ENCODE measurements at regions not wholly inside any gene's neighbourhood (a gene's known extent, or its start where the extent isn't known, plus 50 kb on each side); places are given as distances from the start of the nearest gene placed in this dataset.

GRCh38 chr13:111483621-111483987 lies 163.2 kb downstream of the TEX29 start:
- no peaks in the 10 kb centered on the region for H3K4me1 Mint-ChIP-seq
- CTCF ChIA-PET, result no interaction called here
- H3K36me3 Mint-ChIP-seq (ENCODE audit: low read depth), result no peaks in the 10 kb centered on the region

GRCh38 chr13:111484141-111484925 lies 163.9 kb downstream of the TEX29 start:
- ATAC-seq (ENCODE audit: low read depth) (no peak), DNase-seq (no peak)
- intact Hi-C loops (cut with micrococcal nuclease), result no loop called here
- H3K4me1 Mint-ChIP-seq, result no peaks in the 10 kb centered on the region
- no peaks in the 10 kb centered on the region for H3K36me3 Mint-ChIP-seq (ENCODE audit: low read depth)
- H3K27ac Mint-ChIP-seq, result no peak overlapping the region
- H3K9me3 Mint-ChIP-seq, result peaks cover 8% of the 10 kb centered on the region
- no peaks in the 10 kb centered on the region for H3K27me3 Mint-ChIP-seq
- TF ChIP-seq, protein P1, sequence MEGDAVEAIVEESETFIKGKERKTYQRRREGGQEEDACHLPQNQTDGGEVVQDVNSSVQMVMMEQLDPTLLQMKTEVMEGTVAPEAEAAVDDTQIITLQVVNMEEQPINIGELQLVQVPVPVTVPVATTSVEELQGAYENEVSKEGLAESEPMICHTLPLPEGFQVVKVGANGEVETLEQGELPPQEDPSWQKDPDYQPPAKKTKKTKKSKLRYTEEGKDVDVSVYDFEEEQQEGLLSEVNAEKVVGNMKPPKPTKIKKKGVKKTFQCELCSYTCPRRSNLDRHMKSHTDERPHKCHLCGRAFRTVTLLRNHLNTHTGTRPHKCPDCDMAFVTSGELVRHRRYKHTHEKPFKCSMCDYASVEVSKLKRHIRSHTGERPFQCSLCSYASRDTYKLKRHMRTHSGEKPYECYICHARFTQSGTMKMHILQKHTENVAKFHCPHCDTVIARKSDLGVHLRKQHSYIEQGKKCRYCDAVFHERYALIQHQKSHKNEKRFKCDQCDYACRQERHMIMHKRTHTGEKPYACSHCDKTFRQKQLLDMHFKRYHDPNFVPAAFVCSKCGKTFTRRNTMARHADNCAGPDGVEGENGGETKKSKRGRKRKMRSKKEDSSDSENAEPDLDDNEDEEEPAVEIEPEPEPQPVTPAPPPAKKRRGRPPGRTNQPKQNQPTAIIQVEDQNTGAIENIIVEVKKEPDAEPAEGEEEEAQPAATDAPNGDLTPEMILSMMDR (IDR thresholded peaks at IDR 0.05), result no peak
- H3K4me3 Mint-ChIP-seq, result no peak overlapping the region
- POLR2A ChIA-PET, result no interaction called here
- CTCF ChIA-PET, result no interaction called here

More at GRCh38 chr13:111483621-111483987, 163.2 kb downstream of the TEX29 start:
- intact Hi-C loops (cut with micrococcal nuclease), result no loop called here
- no peaks in the 10 kb centered on the region for H3K27me3 Mint-ChIP-seq
- TF ChIP-seq, protein P1 (IDR thresholded peaks at IDR 0.05), result no peak
- no peak overlapping the region for H3K4me3 Mint-ChIP-seq
- H3K9me3 Mint-ChIP-seq, result peaks cover 8% of the 10 kb centered on the region
- POLR2A ChIA-PET, result no interaction called here
- ATAC-seq (ENCODE audit: low read depth) (no peak), DNase-seq (no peak)
- no peak overlapping the region for H3K27ac Mint-ChIP-seq

DNA sequence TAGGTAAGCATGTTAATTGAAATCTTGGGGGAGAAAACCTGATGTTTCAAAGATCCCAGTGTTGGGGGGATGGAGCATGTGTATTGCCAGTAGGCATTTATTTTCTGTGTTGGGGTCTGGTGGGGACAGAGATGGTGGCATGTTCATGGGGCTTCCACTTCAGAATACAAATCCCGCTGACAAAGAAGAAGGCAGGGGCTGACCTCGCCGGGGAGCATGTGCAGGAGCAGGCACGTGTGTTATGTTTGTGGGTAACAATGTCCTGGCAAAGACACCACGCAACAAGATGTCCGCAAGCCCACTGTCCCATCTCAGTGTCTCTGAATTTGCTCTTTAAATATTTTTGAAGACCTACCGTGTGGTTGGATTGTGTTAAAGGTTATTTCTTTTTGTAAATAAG lies 164.5 kb downstream of the TEX29 start:
- CTCF ChIA-PET, result no interaction called here
- no peaks in the 10 kb centered on the region for H3K4me1 Mint-ChIP-seq
- peaks cover 8% of the 10 kb centered on the region for H3K9me3 Mint-ChIP-seq
- H3K4me3 Mint-ChIP-seq, result no peak overlapping the region
- ATAC-seq (ENCODE audit: low read depth) (no peak), DNase-seq (no peak)
- H3K27ac Mint-ChIP-seq, result no peak overlapping the region
- H3K27me3 Mint-ChIP-seq, result no peaks in the 10 kb centered on the region
- POLR2A ChIA-PET, result no interaction called here
- TF ChIP-seq, protein P1 (IDR thresholded peaks at IDR 0.05), result no peak
- intact Hi-C loops (cut with micrococcal nuclease), result no loop called here
- H3K36me3 Mint-ChIP-seq (ENCODE audit: low read depth), result no peaks in the 10 kb centered on the region

- ATAC-seq (ENCODE audit: low read depth) (no peak), DNase-seq (no peak)
- ChIA-PET CTCF (no interaction called here), POLR2A (no interaction called here)
- H3K4me1 Mint-ChIP-seq, result no peaks in the 10 kb centered on the region
- no peak overlapping the region for H3K27ac Mint-ChIP-seq
- no peaks in the 10 kb centered on the region for H3K27me3 Mint-ChIP-seq
- H3K9me3 Mint-ChIP-seq, result peaks cover 8% of the 10 kb centered on the region
- H3K4me3 Mint-ChIP-seq, result no peak overlapping the region
- TF ChIP-seq, protein P1 (IDR thresholded peaks at IDR 0.05), result no peak
- no peaks in the 10 kb centered on the region for H3K36me3 Mint-ChIP-seq (ENCODE audit: low read depth)
- intact Hi-C loops (cut with micrococcal nuclease), result no loop called here
These were observed 165.2 kb downstream of the TEX29 start for GRCh38 chr13:111485491-111486250.

- ChIA-PET CTCF (no interaction called here), POLR2A (no interaction called here)
- Mint-ChIP-seq H3K4me1 (no peaks in the 10 kb centered on the region), H3K4me3 (no peak overlapping the region), H3K27ac (no peak overlapping the region), H3K36me3 (ENCODE audit: low read depth) (no peaks in the 10 kb centered on the region), H3K9me3 (peaks cover 8% of the 10 kb centered on the region), H3K27me3 (no peaks in the 10 kb centered on the region)
- ATAC-seq (ENCODE audit: low read depth), result no peak
- no peak for DNase-seq
- intact Hi-C loops (cut with micrococcal nuclease), result no loop called here
- TF ChIP-seq, protein P1 (IDR thresholded peaks at IDR 0.05), result no peak
These were observed 165.9 kb downstream of the TEX29 start for GRCh38 chr13:111486331-111486730.
